Lung (tissue), 11 donors: ENCODE measurements at regions not wholly inside any gene's neighbourhood (a gene's known extent, or its start where the extent isn't known, plus 50 kb on each side); places are given as distances from the start of the nearest gene placed in this dataset.

Source experiments
- ATAC-seq: fragments of 200-7000 bp; cut with Tn5 transposase; one replicate; pipeline ENCODE4 v1.9.1; 2020; ENCODE audit warnings: moderate number of reproducible peaks; ENCODE audit not compliant: insufficient read depth, low FRiP score
- DNase-seq, 3 donors: peaks; one replicate each; pipeline ENCODE4 v3.0.0-alpha.2; 2013 to 2017
- H3K27ac ChIP-seq, 2 donors: one replicate each; pipeline ENCODE4 v1.5.1; 2013; ENCODE audit warnings: mild to moderate bottlenecking in 2 of 2, moderate library complexity in 2 of 2, control low read depth in 1 of 2, inconsistent platforms in 1 of 2, low read depth in 1 of 2, low read length in 1 of 2
- H3K27me3 ChIP-seq, 3 donors: one replicate each; pipeline ENCODE4 v1.5.1; 2013; ENCODE audit warnings: low read length in 2 of 3; ENCODE audit not compliant: control insufficient read depth in 3 of 3, insufficient read depth in 3 of 3
- H3K36me3 ChIP-seq, 4 donors: one replicate each; pipeline ENCODE4 v1.5.1; 2013; ENCODE audit warnings: low read length in 4 of 4, mild to moderate bottlenecking in 1 of 4, moderate library complexity in 1 of 4; ENCODE audit not compliant: control insufficient read depth in 4 of 4, insufficient read depth in 4 of 4
- H3K4me1 ChIP-seq, 5 donors: one replicate each; pipeline ENCODE4 v1.5.1; 2013; ENCODE audit warnings: low read length in 5 of 5, mild to moderate bottlenecking in 2 of 5, moderate library complexity in 1 of 5; ENCODE audit not compliant: control insufficient read depth in 5 of 5, insufficient read depth in 5 of 5
- H3K4me3 ChIP-seq: one replicate; pipeline ENCODE4 v1.5.1; 2013; ENCODE audit warnings: mild to moderate bottlenecking, control low read depth, moderate library complexity
- H3K9ac ChIP-seq, 2 donors: one replicate each; pipeline ENCODE4 v1.5.1; 2013; ENCODE audit warnings: low read length in 2 of 2, control low read depth in 1 of 2; ENCODE audit not compliant: insufficient read depth in 1 of 2
- H3K9me3 ChIP-seq, 4 donors: one replicate each; pipeline ENCODE4 v1.5.1; 2013; ENCODE audit warnings: low read length in 3 of 4, mild to moderate bottlenecking in 1 of 4, moderate library complexity in 1 of 4; ENCODE audit not compliant: control insufficient read depth in 4 of 4, insufficient read depth in 3 of 4
- WGBS, 2 donors: extraction: QIAGEN DNeasy Blood & Tissue Kit; methylation state at CpG; one replicate each; pipeline ENCODE4 v1.1.7; 2013; 5-methylcytosine and 5-hydroxymethylcytosine counted together
- TF ChIP-seq, protein P1 (sequence below): IDR thresholded peaks from 2 replicates; pipeline ENCODE4 v1.5.1; 2012; ENCODE audit warnings: mild to moderate bottlenecking; ENCODE audit errors: control extremely low read depth, extremely low read depth
- donor health status: control.
- donor health status: control.
- donor health status: Bipolar disorder and iron deficiency.
- donor health status: healthy.
- donor health status: DM: yes; HTN: yes; CAD: no.

DNA sequence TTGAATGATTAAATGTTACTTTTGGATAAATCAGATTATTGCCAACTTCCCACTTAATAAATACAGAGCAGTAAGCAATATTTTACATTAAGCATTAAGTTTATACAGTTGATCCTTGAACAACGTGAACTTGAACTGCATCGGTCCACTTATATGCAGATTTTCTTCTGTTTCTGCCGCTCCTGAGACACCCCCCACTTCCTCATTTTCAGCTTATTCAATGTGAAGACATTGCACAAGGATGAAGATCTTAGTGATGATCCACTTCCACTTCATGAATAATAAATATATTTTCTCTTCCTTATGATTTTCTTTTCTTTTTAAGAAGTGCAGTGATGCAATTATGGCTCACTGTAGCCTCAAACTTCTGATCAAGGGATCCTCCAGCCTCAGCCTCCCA lies 167.2 kb downstream of the LINC00237 start:
- ATAC-seq (no peak), DNase-seq (no peak)
- H3K36me3 ChIP-seq = no peaks in the 10 kb centered on the region
- H3K9me3 ChIP-seq = no peaks in the 10 kb centered on the region
- WGBS, 2 donors = 69 to 73% methylated on average over 3 of the region's 3 CpGs
- TF ChIP-seq, protein P1, sequence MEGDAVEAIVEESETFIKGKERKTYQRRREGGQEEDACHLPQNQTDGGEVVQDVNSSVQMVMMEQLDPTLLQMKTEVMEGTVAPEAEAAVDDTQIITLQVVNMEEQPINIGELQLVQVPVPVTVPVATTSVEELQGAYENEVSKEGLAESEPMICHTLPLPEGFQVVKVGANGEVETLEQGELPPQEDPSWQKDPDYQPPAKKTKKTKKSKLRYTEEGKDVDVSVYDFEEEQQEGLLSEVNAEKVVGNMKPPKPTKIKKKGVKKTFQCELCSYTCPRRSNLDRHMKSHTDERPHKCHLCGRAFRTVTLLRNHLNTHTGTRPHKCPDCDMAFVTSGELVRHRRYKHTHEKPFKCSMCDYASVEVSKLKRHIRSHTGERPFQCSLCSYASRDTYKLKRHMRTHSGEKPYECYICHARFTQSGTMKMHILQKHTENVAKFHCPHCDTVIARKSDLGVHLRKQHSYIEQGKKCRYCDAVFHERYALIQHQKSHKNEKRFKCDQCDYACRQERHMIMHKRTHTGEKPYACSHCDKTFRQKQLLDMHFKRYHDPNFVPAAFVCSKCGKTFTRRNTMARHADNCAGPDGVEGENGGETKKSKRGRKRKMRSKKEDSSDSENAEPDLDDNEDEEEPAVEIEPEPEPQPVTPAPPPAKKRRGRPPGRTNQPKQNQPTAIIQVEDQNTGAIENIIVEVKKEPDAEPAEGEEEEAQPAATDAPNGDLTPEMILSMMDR = no peak
- no peaks in the 10 kb centered on the region for H3K4me1 ChIP-seq
- H3K27ac ChIP-seq = no peak overlapping the region
- H3K9ac ChIP-seq = no peak overlapping the region
- peaks cover 0 to 3% (median 3%) of the 10 kb centered on the region in 3 donors for H3K27me3 ChIP-seq
- H3K4me3 ChIP-seq = no peak overlapping the region

DNA sequence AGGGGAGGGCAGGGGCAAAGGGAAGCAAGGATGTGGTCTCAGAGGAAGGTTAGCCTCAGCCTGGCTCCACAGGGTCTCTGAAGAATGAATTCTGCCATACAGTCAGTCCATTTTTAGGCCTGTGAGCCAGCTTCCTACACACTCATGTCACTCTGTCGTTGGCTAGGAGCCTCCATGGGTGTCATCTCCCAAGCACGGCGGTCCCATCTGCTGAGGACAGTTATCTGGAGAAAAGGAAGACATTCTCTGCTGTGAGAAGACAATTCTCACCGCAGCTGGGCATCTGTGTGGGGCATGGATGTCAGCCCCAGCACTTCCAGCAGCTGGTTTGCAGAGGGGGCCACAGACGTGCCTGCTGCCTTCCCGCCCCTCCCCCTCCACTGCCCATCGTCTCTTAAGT lies 167.6 kb downstream of the LINC00237 start:
- TF ChIP-seq, protein P1 = no peak
- H3K36me3 ChIP-seq = no peaks in the 10 kb centered on the region
- no peak overlapping the region for H3K9ac ChIP-seq
- H3K4me3 ChIP-seq = no peak overlapping the region
- no peak overlapping the region for H3K27ac ChIP-seq
- ATAC-seq (no peak), DNase-seq (no peak)
- peaks cover 0 to under 1% (median 0%) of the 10 kb centered on the region in 4 donors for H3K9me3 ChIP-seq
- peaks cover 0 to 3% (median 3%) of the 10 kb centered on the region in 3 donors for H3K27me3 ChIP-seq
- H3K4me1 ChIP-seq = no peaks in the 10 kb centered on the region
- WGBS, 2 donors = 69 to 84% methylated on average over 7 of the region's 7 CpGs

DNA sequence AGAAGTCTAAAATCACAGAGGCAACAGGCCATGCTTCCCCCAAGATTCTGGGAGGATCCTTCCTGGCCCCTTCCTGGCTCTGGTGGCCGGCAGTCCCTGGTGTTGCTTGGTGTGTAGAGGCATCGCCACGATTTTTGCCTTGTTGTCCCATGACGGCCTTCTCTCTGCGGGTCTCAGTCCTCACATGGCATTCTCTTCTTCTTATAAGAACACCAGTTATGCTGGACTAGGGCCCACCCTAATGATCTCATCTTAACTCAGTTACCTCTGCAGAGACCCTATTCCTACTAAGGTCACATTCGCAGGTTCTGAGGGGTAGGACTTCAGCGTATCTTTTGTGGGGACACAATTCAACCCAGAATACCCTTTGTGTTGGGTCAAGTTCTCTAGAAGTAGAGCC lies 168.0 kb downstream of the LINC00237 start:
- no peak overlapping the region for H3K4me3 ChIP-seq
- no peak overlapping the region for H3K9ac ChIP-seq
- peaks cover 0 to 3% (median 2%) of the 10 kb centered on the region in 3 donors for H3K27me3 ChIP-seq
- H3K36me3 ChIP-seq = no peaks in the 10 kb centered on the region
- DNase-seq = no peak
- no peaks in the 10 kb centered on the region for H3K4me1 ChIP-seq
- TF ChIP-seq, protein P1 = no peak
- H3K27ac ChIP-seq = no peak overlapping the region
- H3K9me3 ChIP-seq = peaks cover 0 to 3% (median 0%) of the 10 kb centered on the region in 4 donors
- WGBS, 2 donors = 94 to 96% methylated on average over 7 of the region's 7 CpGs
- no peak for ATAC-seq

DNA sequence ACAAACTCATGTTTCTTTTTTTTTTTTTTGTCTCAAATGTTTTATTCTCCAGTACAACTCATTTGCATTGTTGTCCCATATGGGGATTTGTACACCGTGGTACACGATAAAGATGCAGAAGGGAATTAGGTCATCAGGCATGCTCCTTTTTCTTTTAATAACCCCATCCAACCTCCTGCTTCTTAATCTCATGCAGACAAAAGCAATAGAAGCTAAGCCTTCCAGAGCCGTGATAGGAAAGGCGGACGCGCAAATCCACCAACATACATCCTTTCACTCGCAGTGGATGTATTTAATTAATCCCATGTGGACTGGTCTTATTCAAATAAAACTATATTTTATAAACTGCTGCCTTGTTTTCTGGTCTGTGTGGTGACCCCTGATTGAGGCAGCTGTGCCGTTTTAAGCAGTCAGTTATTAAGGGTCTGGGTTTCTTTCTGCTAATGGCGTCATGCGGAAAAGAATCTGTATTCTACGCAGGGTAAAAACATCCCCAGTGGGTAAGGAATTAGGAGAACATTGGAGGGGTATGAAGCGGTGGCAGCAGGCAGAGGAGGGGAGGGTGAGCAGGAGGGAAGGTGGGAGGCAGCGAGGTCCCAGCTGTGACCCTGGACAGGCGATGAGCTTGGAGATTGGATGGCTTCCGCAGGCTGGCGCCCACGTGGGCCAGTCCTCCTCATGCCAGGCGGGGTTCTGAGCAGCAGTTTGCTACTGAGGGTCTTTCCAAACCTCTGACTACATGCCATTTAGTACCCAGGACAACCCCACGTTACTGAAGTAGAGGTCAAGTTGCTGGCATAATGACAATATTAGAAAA lies 172.8 kb downstream of the LINC00237 start:
- H3K4me3 ChIP-seq = no peak overlapping the region
- H3K4me1 ChIP-seq = no peaks in the 10 kb centered on the region
- no peak for ATAC-seq
- H3K9me3 ChIP-seq = peaks cover 0 to 3% (median 0%) of the 10 kb centered on the region in 4 donors
- DNase-seq = no peak
- TF ChIP-seq, protein P1 = no peak
- H3K27me3 ChIP-seq = peaks cover 0 to 3% (median 0%) of the 10 kb centered on the region in 3 donors
- no peaks in the 10 kb centered on the region for H3K36me3 ChIP-seq
- H3K27ac ChIP-seq = no peak overlapping the region
- 85 to 93% methylated on average over 19 of the region's 19 CpGs for WGBS, 2 donors
- H3K9ac ChIP-seq = no peak overlapping the region
